ENCODE measurements at regions not wholly inside any gene's neighbourhood (a gene's known extent, or its start where the extent isn't known, plus 50 kb on each side); places are given as distances from the start of the nearest gene placed in this dataset.

DNA sequence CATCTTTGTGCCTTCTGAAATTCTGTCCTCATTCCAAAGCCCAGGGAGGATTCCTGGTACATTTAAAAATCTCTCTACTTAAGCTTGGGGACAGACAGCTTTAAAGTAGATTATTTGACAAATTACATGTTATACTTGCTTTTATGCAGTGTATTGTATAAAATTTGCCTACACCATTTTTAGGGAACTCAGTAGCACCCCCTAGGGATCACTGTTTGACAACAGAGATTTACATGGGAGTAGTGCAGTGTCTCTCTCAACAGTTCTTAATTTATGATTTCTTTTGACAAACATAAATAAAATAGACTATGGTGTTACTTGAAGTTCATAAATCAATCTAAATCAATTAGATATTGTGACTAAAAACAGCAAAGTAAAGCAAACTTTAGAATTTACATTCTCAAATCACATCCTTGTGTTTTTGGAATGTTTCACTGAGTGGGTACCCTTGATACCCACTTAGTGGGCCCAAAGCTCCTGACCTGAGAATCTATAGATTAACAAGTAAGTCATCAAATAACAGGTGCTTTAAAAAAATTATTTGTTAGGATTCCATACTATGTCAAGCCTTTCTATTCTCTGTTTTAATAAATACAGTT is 428.8 kb downstream of the DYNC2H1 start:
- TF ChIP-seq, protein P1, sequence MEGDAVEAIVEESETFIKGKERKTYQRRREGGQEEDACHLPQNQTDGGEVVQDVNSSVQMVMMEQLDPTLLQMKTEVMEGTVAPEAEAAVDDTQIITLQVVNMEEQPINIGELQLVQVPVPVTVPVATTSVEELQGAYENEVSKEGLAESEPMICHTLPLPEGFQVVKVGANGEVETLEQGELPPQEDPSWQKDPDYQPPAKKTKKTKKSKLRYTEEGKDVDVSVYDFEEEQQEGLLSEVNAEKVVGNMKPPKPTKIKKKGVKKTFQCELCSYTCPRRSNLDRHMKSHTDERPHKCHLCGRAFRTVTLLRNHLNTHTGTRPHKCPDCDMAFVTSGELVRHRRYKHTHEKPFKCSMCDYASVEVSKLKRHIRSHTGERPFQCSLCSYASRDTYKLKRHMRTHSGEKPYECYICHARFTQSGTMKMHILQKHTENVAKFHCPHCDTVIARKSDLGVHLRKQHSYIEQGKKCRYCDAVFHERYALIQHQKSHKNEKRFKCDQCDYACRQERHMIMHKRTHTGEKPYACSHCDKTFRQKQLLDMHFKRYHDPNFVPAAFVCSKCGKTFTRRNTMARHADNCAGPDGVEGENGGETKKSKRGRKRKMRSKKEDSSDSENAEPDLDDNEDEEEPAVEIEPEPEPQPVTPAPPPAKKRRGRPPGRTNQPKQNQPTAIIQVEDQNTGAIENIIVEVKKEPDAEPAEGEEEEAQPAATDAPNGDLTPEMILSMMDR (IDR thresholded peaks at IDR 0.05; ENCODE audit: poor library complexity) = peak; percentile 36
- no peak for TF ChIP-seq EZH2 (IDR thresholded peaks at IDR 0.05; ENCODE audit: borderline replicate concordance)
